Pulmonary artery endothelial cell (primary cell): ENCODE measurements at regions not wholly inside any gene's neighbourhood (a gene's known extent, or its start where the extent isn't known, plus 50 kb on each side); places are given as distances from the start of the nearest gene placed in this dataset.
"Not testable (repeated sequence)": the region's sequence is repeated elsewhere in the genome, so short reads cannot be mapped to it uniquely, and the experiment has no call there.

Source experiments
- DNase-seq: peaks from one replicate; pipeline ENCODE4 v3.0.0-alpha.2; 2011; ENCODE audit warnings: low read depth, low spot score

GRCh38 chrX:25442499-25442898 lies 426.7 kb upstream of the ARX start:
- no peak for DNase-seq

- DNase-seq, result no peak
Observed at GRCh38 chrX:25433307-25433706, 417.5 kb upstream of the ARX start.

GRCh38 chrX:25432396-25432795 lies 416.6 kb upstream of the ARX start:
- no peak for DNase-seq

GRCh38 chrX:25427873-25428555 lies 412.2 kb upstream of the ARX start:
- no peak for DNase-seq

- not testable (repeated sequence) for DNase-seq
Observed at GRCh38 chrX:25404163-25404562, 388.4 kb upstream of the ARX start.

- DNase-seq, result no peak
Observed at GRCh38 chrX:25389266-25389665, 373.5 kb upstream of the ARX start.

GRCh38 chrX:25383196-25383595 lies 367.4 kb upstream of the ARX start:
- no peak for DNase-seq

GRCh38 chrX:25356456-25356855 lies 340.7 kb upstream of the ARX start:
- no peak for DNase-seq

- DNase-seq, result no peak
Observed at GRCh38 chrX:25344161-25344936, 328.6 kb upstream of the ARX start.

- DNase-seq, result no peak
Observed at GRCh38 chrX:25343060-25343459, 327.3 kb upstream of the ARX start.

- no peak for DNase-seq
Observed at GRCh38 chrX:25337841-25338240, 322.1 kb upstream of the ARX start.

- no peak for DNase-seq
Observed at GRCh38 chrX:25300994-25301393, 285.2 kb upstream of the ARX start.

GRCh38 chrX:25296850-25297249 lies 281.1 kb upstream of the ARX start:
- no peak for DNase-seq

GRCh38 chrX:25295466-25295865 lies 279.7 kb upstream of the ARX start:
- no peak for DNase-seq

GRCh38 chrX:25290132-25290531 lies 274.4 kb upstream of the ARX start:
- DNase-seq, result no peak

GRCh38 chrX:25288676-25289075 lies 272.9 kb upstream of the ARX start:
- DNase-seq, result no peak

- no peak for DNase-seq
Observed at GRCh38 chrX:25287521-25287920, 271.8 kb upstream of the ARX start.

GRCh38 chrX:25285598-25285997 lies 269.8 kb upstream of the ARX start:
- DNase-seq, result no peak

- no peak for DNase-seq
Observed at GRCh38 chrX:25279510-25279909, 263.7 kb upstream of the ARX start.

- DNase-seq, result no peak
Observed at GRCh38 chrX:25278341-25278740, 262.6 kb upstream of the ARX start.

- no peak for DNase-seq
Observed at GRCh38 chrX:25277574-25277973, 261.8 kb upstream of the ARX start.

- no peak for DNase-seq
Observed at GRCh38 chrX:25275159-25275558, 259.4 kb upstream of the ARX start.

GRCh38 chrX:25241461-25241860 lies 225.7 kb upstream of the ARX start:
- no peak for DNase-seq
